DMS114 treated with DMSO at 0.1 percent for 48 hours (cell line): ENCODE measurements at regions not wholly inside any gene's neighbourhood (a gene's known extent, or its start where the extent isn't known, plus 50 kb on each side); places are given as distances from the start of the nearest gene placed in this dataset.

Experiments used
- DNase-seq: peaks from one replicate; lab custom pipeline; 2025; ENCODE audit not compliant: unreplicated experiment; lab: John Stamatoyannopoulos, UW

DNA sequence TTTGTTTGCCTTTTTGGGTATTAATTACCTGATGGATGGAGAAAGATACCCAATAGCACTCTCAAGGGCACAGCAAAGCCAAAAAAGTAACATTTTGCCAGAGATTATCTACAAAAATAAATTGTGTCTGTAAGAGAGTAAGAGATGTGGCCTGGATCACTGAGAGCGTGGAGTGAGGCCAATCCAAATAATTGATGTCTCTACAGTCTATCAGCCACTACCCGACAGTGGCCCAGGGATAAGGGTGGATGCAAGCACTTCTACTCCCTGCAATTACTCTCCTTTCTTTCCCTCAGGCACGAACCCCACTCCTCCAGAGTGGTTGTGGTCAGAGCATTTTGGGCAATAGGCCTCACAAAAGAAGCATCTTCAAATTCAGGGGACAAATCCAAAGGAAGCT, 92.3 kb upstream of the ZC3H12C start:
- no peak for DNase-seq

DNA sequence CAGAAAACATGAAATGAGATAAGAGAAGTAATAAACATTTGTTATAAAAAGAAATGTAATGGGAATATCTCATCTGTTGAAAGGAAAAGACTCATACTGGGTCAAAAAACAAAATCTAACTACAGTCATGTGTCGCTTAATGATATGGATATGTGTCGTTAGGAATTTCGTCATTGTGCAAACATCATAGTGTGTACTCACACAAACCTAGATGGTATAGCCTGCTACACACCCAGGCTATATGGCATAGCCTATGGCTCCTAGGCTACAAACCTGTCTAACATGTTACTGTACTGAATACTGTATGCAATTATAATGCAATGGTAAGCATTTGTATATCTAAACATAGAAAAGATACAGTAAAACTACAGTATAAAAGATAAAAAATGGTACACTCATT, 89.8 kb upstream of the ZC3H12C start:
- no peak for DNase-seq

DNA sequence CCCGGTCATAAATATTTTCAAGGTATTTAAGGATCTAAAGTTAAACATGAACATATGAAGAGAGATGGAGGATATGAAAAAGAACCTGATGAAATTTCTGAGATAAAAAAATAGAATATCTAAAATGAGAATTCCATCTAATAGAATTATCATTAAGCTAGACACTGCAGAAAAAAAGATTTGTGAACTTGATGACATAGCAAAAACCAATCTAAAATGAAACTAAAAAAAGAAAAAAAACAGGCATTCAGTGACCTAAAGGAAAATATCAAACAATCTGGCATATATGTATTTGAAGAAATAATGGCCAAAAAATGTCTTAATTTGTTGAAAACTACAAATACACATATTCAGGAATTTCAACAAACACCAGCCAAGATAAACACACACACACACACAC, 81.6 kb upstream of the ZC3H12C start:
- DNase-seq, result no peak

DNA sequence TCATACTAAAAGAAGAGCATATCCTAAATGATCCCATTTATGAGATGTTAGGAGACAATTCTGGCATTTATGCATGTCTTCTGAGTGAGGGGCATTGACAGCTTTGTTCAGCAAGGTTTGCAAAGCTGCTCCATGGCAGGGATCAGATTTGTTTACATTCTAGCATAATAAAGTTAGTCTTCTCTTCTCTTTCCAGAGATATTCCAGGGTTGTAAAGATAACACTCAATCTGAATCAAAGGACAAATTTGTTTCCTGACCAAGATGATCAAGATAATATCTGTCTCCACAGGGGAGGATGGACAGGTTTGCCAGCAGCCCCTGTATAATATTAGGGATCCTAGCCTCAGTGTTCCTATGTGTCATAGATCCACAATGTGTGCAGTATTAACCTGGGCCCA, 77.5 kb upstream of the ZC3H12C start:
- no peak for DNase-seq

DNA sequence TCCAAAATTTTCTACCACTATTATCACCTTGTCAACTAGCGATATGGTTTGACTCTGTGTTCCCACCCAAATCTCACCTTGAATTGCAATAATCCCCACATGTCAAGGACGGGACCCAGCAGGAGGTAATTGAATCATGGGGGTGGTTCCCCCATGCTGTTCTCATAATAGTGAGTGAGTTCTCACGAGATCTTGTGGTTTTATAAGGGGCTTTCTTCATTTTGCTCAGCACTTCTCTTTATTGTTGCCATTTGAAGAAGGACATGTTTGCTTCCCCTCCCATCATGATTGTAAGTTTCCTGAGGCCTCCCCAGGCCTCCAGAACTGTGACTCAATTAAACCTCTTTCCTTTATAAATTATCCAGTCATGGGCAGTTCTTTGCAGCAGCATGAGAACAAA, 73.5 kb upstream of the ZC3H12C start:
- DNase-seq, result no peak

DNA sequence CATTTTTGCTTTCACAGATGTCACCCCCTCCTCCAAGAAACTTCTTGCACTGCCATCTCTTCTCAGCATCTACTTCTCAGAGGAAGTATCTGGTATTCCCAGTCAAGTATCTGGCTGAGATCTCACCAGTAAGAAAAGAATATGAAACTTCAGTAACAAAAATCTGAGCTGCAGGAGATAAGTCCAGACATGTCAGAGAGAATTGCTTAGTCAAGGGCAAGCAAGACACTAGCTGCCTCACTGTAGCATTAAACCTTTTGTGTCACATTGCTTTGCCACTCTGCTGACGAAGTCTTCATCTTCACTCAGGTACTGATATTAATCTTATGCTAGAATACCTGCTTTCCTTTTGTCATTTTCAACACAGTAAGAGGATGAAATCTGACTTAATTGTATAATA, 70.6 kb upstream of the ZC3H12C start:
- DNase-seq, result no peak

DNA sequence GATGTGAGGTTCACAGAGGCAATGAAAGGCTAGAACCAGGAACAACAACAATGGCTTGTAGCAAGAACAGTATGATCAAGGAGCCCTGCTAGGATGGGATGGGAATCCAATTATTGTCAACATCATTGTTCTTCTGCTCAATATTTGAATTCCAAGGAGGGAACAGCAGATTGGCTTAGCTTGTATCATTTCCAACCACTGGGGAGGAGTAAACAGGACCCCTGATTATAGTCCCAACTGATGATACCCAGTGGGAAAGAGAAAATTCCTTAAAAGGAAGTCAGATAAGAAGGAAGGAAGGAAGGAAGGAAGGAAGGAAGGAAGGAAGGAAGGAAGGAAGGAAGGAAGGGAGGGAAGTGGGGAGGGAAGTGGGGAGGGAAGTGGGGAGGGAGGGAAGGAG, 69.5 kb upstream of the ZC3H12C start:
- no peak for DNase-seq

DNA sequence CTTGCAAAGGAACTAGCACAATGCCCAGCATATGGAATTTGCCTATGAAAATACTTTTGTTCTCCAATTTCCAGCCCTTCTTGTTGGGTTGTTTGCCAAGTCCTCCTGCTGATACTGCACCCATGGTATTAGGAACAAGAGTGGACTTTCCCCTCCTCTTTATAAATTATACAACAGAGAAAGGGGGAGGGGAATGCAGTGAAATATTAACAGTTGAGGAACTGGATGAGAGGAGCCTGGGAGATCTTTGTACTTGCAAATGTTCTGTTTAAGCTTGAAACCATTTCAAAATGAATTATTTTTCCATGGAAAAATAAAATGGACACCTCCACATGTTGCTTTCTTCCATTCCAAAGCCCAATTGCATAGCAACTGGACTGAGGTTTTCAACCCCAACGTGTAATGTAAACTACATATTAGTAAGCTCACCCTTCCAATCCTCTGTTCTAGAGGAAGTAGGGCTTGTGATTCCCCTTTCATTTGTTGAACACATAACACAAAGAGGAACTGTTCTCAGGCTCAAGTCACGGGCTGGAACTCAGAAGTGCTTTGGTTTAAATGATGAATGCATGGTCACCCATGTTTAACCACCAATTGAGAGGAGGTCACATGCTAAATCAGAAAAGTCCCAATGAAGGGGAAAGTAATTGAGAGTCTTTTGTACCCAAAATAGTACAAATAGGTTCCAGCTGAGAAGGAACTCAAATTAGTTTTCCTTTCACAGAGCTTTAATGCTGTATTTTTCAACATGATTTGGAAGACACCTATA, 66.2 kb upstream of the ZC3H12C start:
- no peak for DNase-seq

DNA sequence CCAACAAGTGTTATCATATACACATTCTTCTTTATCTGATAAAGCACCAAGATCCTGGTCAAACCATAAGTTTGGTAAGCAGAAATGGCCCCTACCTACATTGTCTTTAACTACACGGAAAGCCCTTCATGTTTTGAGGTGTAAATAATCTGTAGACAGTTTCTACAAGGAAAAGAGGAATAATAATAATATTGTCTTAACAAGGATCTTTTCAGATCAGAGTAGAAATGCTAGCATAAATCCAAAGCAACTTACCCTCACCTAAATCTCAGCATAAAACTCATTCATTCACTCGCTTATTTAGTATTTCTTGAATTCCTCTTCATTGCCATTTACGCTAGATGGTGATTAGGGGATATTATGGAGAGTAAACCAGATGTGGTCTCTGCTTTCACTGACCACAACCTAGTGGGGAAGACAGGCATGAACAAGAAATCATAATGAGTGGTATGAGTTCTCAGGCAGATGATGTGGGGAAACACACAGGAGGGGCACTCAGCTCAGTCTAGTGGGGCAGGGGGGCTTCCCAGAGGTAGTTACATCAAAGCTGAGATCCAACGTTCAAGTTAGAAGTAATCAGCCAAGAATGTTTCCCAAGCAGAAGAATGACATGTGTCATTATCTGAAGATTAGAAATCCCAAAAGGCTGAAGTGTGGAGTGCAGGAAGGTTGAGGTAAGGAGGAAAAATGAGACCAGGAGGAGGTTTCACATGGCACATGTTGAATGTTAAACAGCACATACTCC, 65.4 kb upstream of the ZC3H12C start:
- DNase-seq, result no peak

DNA sequence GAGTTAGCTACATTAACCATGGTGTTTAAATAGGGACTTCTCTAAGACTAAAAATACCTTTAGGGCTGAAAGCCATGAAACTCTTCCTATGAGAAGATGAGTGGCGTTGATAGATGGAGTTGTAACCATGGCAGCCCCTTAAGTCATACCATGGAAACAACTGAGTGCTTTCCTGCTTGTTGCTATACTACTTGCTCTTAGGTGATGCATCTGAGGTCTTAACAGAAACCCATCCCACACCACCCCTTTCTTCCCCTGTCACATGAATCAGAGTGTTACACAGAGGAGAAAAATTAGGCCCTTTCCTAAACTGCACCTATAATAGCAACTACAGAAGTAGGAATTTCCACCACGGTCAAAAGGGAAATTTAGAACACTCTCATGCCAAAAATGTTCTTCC, 64.3 kb upstream of the ZC3H12C start:
- DNase-seq, result no peak

DNA sequence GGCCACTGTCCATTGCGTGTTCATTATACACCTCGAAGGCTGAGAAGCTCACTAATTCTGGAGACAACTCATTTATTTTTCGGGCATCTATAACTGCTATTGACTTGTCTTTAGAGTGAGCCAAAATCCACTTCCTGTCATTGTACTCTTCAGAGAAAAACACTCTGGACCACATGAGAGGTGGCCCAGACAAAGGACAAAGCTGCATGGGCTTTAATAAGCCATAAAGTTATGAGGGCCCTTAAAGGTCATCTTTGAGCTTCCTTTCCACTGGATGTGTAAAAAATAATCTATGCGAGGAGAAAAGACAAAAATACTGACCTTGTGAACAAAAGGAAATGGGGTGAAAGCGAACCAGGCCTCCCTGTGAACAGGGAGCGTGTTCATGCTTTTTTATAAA, 63.5 kb upstream of the ZC3H12C start:
- DNase-seq, result no peak

DNA sequence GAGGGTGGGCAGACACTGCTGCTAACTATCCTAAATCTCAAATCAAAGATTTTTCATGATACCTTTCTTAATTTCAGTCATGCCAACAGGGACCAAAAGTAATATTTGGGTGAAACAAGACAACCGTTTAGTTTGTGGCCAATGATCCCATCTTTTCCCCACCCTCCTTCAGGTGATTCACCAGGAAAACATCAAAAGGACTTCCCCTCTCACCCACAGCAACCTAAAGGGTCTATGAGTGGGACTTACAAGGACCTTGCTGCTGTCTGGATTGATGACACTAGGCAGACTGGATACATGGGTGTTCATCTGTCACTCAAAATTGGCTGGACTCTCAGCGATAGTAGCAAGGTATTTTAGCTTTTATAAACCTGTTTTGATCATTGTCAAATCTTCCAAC, 62.0 kb upstream of the ZC3H12C start:
- DNase-seq, result no peak

DNA sequence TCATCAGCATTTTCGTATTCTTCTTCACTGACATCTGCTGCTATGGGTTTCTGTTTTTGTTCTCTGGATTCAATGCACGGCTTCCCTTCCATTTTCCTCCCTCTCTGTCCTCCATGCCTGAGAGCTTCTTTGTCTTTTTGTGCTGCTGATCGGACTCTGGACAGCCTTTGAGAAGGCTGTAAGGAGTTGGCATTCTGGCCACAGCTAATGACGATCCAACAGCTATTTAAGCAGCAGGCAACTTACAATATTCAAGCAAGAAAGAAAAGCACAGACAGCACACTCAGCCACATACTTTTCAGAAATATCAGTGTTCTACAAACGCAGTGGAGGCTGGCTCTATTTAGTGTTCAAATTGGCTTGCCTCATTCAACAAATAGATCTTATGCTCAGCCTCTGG, 60.9 kb upstream of the ZC3H12C start:
- DNase-seq, result no peak

DNA sequence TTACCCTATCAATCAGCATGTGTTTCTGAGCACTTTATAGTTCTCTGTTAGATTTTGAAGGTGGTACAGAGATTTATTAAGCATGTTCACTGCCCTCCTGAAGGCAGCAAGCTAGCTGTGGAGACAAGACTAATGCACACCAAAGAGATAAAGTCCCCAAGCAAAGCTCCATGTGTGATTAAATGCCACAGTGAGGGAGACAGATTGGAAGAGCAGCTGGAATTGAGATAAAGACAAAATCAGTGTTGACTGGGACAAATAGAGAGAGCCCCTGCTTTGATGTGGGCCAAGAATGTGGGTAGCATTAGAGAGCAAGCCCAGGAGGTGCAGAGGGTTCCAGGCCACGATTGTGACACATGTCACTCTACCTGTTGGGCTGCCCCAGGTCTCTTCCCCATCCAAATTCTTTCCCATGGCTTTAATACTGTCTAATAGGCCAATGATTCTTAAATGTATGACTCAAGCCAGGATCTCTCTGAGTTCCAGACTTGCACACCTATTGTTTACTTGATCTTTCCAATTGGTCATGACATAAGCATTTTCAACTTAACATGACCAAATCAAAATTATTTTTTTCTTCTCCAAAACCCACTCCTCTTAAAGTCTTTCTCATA, 60.1 kb upstream of the ZC3H12C start:
- no peak for DNase-seq

DNA sequence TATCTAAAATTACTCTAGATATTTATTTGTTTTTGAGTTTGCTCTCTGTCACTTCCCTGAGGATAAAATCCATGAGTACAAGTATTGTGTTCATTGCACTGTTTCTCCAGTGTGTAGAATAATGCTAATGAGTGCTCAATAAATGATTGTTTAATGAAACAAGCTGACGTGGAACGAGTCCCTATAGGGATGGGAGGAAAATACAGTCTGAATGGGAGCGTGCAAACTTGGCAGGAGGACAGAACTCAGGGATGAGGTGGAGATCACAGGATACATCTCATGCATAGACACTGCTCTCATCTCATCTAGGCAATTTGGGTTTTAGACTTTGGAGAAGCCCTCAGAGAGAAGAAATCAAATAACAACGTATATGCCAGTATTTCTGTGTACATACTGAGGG, 58.4 kb upstream of the ZC3H12C start:
- no peak for DNase-seq

DNA sequence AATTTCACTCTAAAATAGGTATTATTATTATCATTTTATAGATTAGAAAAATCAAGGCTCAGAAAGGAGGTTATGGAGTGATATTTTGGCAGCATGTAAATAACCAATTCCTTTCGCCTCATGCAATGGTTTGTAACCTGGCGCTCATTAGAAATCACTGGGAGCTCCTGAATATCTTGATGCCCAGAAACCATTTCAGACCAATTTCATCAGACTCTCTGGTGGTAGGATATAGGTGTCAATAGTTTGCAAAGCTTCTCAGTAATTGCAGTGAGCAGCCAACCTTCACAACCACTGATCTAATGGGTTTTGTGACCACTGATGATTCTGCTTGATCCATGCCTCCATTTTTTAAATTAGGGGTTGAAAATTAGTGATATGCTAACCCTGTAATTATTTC, 57.8 kb upstream of the ZC3H12C start:
- DNase-seq, result no peak

DNA sequence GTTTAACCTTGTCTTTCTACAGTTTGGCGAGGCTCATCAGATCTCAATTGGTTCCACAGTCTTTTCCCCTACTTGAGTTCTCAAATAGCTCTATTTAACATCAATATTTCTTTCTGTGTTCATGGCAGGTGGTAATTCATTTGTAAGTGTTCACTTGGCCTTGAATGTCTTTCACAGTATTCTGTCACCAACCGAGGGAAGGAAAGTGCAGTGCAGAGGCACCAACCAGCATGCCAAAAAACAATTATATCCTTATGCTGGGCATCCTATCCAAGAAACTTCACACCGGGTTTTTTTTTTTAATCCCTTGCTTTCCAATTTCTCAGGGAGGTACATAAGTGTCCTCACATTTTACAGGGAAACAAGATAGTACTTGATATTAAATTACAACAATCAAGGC, 55.0 kb upstream of the ZC3H12C start:
- DNase-seq, result no peak
